Neural progenitor cell (in vitro differentiated cells): ENCODE measurements at regions not wholly inside any gene's neighbourhood (a gene's known extent, or its start where the extent isn't known, plus 50 kb on each side); places are given as distances from the start of the nearest gene placed in this dataset.

Experiments used
- DNase-seq: peaks from one replicate; pipeline ENCODE4 v3.0.0-alpha.2; 2016; ENCODE audit warnings: low spot score
- H2AFZ ChIP-seq: fragments of 200-600 bp; sonication (generic); replicated peaks from 2 replicates; pipeline ENCODE4 v1.6.1; 2016; ENCODE audit warnings: antibody characterized with exemption
- H3F3A ChIP-seq: fragments of 200-600 bp; sonication (generic); 2 replicates; pipeline ENCODE4 v1.6.1; 2016; ENCODE audit warnings: antibody characterized with exemption, low read depth
- H3K27ac ChIP-seq: fragments of 200-600 bp; sonication (generic); 2 replicates; pipeline ENCODE4 v1.5.1; 2016; ENCODE audit warnings: mild to moderate bottlenecking
- H3K27me3 ChIP-seq: fragments of 200-600 bp; sonication (generic); 2 replicates; pipeline ENCODE4 v1.6.1; 2016; ENCODE audit warnings: mild to moderate bottlenecking, moderate library complexity
- H3K36me3 ChIP-seq: fragments of 200-600 bp; sonication (generic); 2 replicates; pipeline ENCODE4 v1.5.1; 2016
- H3K4me1 ChIP-seq: fragments of 200-600 bp; sonication (generic); 2 replicates; pipeline ENCODE4 v1.6.1; 2016; ENCODE audit warnings: mixed run types
- H3K4me2 ChIP-seq: fragments of 200-600 bp; sonication (generic); 2 replicates; pipeline ENCODE4 v1.6.1; 2016
- H3K4me3 ChIP-seq: fragments of 200-600 bp; sonication (generic); 2 replicates; pipeline ENCODE4 v1.5.1; 2016
- H3K79me2 ChIP-seq: fragments of 200-600 bp; sonication (generic); 2 replicates; pipeline ENCODE4 v1.6.1; 2016; ENCODE audit warnings: low read depth
- H3K9ac ChIP-seq: fragments of 200-600 bp; sonication (generic); 2 replicates; pipeline ENCODE4 v1.6.1; 2016
- H3K9me3 ChIP-seq: fragments of 200-600 bp; sonication (generic); 2 replicates; pipeline ENCODE4 v1.5.1; 2016; ENCODE audit warnings: low read depth
- H4K20me1 ChIP-seq: fragments of 200-600 bp; sonication (generic); 2 replicates; pipeline ENCODE4 v1.6.1; 2016; ENCODE audit warnings: low read depth
- H3K27ac Mint-ChIP-seq: 3 replicates; pipeline ENCODE4 v1.8.0; 2021; ENCODE audit warnings: mixed read lengths
- H3K27me3 Mint-ChIP-seq: 2 replicates; pipeline ENCODE4 v1.8.0; 2022; ENCODE audit warnings: low read depth, mild to moderate bottlenecking, inconsistent platforms, moderate library complexity, mixed read lengths; ENCODE audit not compliant: insufficient read depth
- H3K36me3 Mint-ChIP-seq: 3 replicates; pipeline ENCODE4 v1.8.0; 2021; ENCODE audit warnings: mixed read lengths
- H3K4me1 Mint-ChIP-seq: 3 replicates; pipeline ENCODE4 v1.8.0; 2021; ENCODE audit warnings: mixed read lengths
- H3K4me3 Mint-ChIP-seq: 3 replicates; pipeline ENCODE4 v1.8.0; 2021; ENCODE audit warnings: mild to moderate bottlenecking, moderate library complexity, mixed read lengths
- H3K9me3 Mint-ChIP-seq: 3 replicates; pipeline ENCODE4 v1.8.0; 2020; ENCODE audit warnings: mixed read lengths
- CTCF ChIP-seq: fragments of 200-600 bp; sonication (generic); IDR thresholded peaks from 2 replicates; pipeline ENCODE4 v1.5.1; 2017; ENCODE audit warnings: antibody characterized with exemption, mild to moderate bottlenecking
- EZH2 ChIP-seq: fragments of 200-600 bp; sonication (generic); IDR thresholded peaks from 2 replicates; pipeline ENCODE4 v1.6.1; 2017; ENCODE audit warnings: antibody characterized with exemption, mild to moderate bottlenecking, moderate library complexity
- EZH2phosphoT487 ChIP-seq: fragments of 200-600 bp; sonication (generic); IDR thresholded peaks from 2 replicates; pipeline ENCODE4 v1.6.1; 2017; ENCODE audit warnings: antibody characterized with exemption

- Mint-ChIP-seq H3K4me1 (no peaks in the 10 kb centered on the region), H3K9me3 (peaks cover 18% of the 10 kb centered on the region), H3K36me3 (no peaks in the 10 kb centered on the region), H3K4me3 (no peak overlapping the region), H3K27ac (no peak overlapping the region), H3K27me3 (peaks cover 2% of the 10 kb centered on the region)
- H3F3A ChIP-seq, result no peaks in the 10 kb centered on the region
- no peak overlapping the region for H2AFZ ChIP-seq
- H3K9ac ChIP-seq, result no peak overlapping the region
- no peak overlapping the region for H3K27ac ChIP-seq
- H3K9me3 ChIP-seq, result no peaks in the 10 kb centered on the region
- no peaks in the 10 kb centered on the region for H3K36me3 ChIP-seq
- no peaks in the 10 kb centered on the region for H4K20me1 ChIP-seq
- H3K79me2 ChIP-seq, result no peaks in the 10 kb centered on the region
- no peak for TF ChIP-seq CTCF
- no peaks in the 10 kb centered on the region for H3K27me3 ChIP-seq
- no peak overlapping the region for H3K4me2 ChIP-seq
- no peak for DNase-seq
- no peaks in the 10 kb centered on the region for H3K4me1 ChIP-seq
- H3K4me3 ChIP-seq, result no peak overlapping the region
These were observed 432.5 kb upstream of the LRRTM1 start for GRCh38 chr2:80737047-80737446.

- no peaks in the 10 kb centered on the region for H3K4me1 ChIP-seq
- Mint-ChIP-seq H3K4me3 (no peak overlapping the region), H3K27ac (no peak overlapping the region), H3K9me3 (no peaks in the 10 kb centered on the region), H3K36me3 (no peaks in the 10 kb centered on the region), H3K4me1 (no peaks in the 10 kb centered on the region), H3K27me3 (peaks cover 2% of the 10 kb centered on the region)
- H3F3A ChIP-seq, result no peaks in the 10 kb centered on the region
- no peak overlapping the region for H2AFZ ChIP-seq
- no peak for DNase-seq
- no peaks in the 10 kb centered on the region for H3K27me3 ChIP-seq
- no peak overlapping the region for H3K4me3 ChIP-seq
- H4K20me1 ChIP-seq, result no peaks in the 10 kb centered on the region
- H3K36me3 ChIP-seq, result no peaks in the 10 kb centered on the region
- no peaks in the 10 kb centered on the region for H3K79me2 ChIP-seq
- H3K9ac ChIP-seq, result no peak overlapping the region
- no peaks in the 10 kb centered on the region for H3K9me3 ChIP-seq
- H3K27ac ChIP-seq, result no peak overlapping the region
- H3K4me2 ChIP-seq, result no peak overlapping the region
- TF ChIP-seq CTCF (no peak), EZH2phosphoT487 (no peak), EZH2 (no peak)
These were observed 420.4 kb upstream of the LRRTM1 start for GRCh38 chr2:80725001-80725400.

GRCh38 chr2:80722803-80723202, 418.3 kb upstream of the LRRTM1 start:
- no peaks in the 10 kb centered on the region for H3K4me1 Mint-ChIP-seq
- H3K4me1 ChIP-seq, result no peaks in the 10 kb centered on the region
- no peaks in the 10 kb centered on the region for H4K20me1 ChIP-seq
- TF ChIP-seq EZH2, result no peak
- no peak overlapping the region for H3K27ac Mint-ChIP-seq
- H3K27ac ChIP-seq, result no peak overlapping the region
- no peak for DNase-seq
- H2AFZ ChIP-seq, result no peak overlapping the region
- H3K9me3 Mint-ChIP-seq, result no peaks in the 10 kb centered on the region
- no peaks in the 10 kb centered on the region for H3F3A ChIP-seq
- no peaks in the 10 kb centered on the region for H3K27me3 ChIP-seq
- H3K4me3 Mint-ChIP-seq, result no peak overlapping the region
- no peaks in the 10 kb centered on the region for H3K36me3 ChIP-seq
- H3K4me3 ChIP-seq, result no peak overlapping the region
- H3K36me3 Mint-ChIP-seq, result no peaks in the 10 kb centered on the region
- H3K79me2 ChIP-seq, result no peaks in the 10 kb centered on the region
- H3K4me2 ChIP-seq, result no peak overlapping the region
- H3K9me3 ChIP-seq, result no peaks in the 10 kb centered on the region
- H3K27me3 Mint-ChIP-seq, result peaks cover 2% of the 10 kb centered on the region
- no peak overlapping the region for H3K9ac ChIP-seq

GRCh38 chr2:80719607-80720006, 415.1 kb upstream of the LRRTM1 start:
- H3K36me3 Mint-ChIP-seq, result no peaks in the 10 kb centered on the region
- H3K27me3 ChIP-seq, result no peaks in the 10 kb centered on the region
- no peaks in the 10 kb centered on the region for H3K9me3 Mint-ChIP-seq
- no peak for DNase-seq
- H3K27me3 Mint-ChIP-seq, result peaks cover 2% of the 10 kb centered on the region
- H3K27ac Mint-ChIP-seq, result no peak overlapping the region
- H3K27ac ChIP-seq, result no peak overlapping the region
- no peak overlapping the region for H3K4me3 Mint-ChIP-seq
- no peak overlapping the region for H3K9ac ChIP-seq
- H3K4me1 Mint-ChIP-seq, result no peaks in the 10 kb centered on the region
- no peaks in the 10 kb centered on the region for H3K36me3 ChIP-seq
- H3K4me3 ChIP-seq, result no peak overlapping the region
- H3K4me1 ChIP-seq, result no peaks in the 10 kb centered on the region
- no peaks in the 10 kb centered on the region for H3K9me3 ChIP-seq
- H2AFZ ChIP-seq, result no peak overlapping the region
- H3K4me2 ChIP-seq, result no peak overlapping the region
- no peaks in the 10 kb centered on the region for H3K79me2 ChIP-seq
- TF ChIP-seq EZH2 (no peak), EZH2phosphoT487 (no peak), CTCF (no peak)
- no peaks in the 10 kb centered on the region for H3F3A ChIP-seq
- H4K20me1 ChIP-seq, result no peaks in the 10 kb centered on the region
